ENCODE measurements at regions not wholly inside any gene's neighbourhood (a gene's known extent, or its start where the extent isn't known, plus 50 kb on each side); places are given as distances from the start of the nearest gene placed in this dataset.

DNA sequence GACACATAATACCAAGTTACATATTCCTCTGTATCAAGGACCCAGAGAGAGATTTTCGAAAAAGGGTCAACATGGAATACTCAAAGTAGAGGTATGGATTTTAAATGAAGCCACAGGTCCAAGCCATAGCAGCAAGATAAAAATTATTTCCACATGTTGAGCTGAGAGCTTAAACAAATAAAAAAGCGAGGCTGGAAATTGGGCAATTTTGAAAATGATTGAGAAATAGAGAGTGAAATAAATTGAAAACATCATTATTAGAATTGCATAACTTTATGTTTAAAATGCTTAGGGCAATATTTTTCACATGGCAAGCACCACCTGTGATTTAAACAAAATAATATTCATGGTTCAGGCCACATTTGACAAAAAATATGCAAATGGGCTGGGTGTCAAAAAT, 1251.0 kb upstream of the USP15 start:
- DNase-seq (ENCODE audit: low read depth) = no peak
- H3K4me3 ChIP-seq (ENCODE audit: low read depth, low read length) = no peak overlapping the region
- TF ChIP-seq, protein P1, sequence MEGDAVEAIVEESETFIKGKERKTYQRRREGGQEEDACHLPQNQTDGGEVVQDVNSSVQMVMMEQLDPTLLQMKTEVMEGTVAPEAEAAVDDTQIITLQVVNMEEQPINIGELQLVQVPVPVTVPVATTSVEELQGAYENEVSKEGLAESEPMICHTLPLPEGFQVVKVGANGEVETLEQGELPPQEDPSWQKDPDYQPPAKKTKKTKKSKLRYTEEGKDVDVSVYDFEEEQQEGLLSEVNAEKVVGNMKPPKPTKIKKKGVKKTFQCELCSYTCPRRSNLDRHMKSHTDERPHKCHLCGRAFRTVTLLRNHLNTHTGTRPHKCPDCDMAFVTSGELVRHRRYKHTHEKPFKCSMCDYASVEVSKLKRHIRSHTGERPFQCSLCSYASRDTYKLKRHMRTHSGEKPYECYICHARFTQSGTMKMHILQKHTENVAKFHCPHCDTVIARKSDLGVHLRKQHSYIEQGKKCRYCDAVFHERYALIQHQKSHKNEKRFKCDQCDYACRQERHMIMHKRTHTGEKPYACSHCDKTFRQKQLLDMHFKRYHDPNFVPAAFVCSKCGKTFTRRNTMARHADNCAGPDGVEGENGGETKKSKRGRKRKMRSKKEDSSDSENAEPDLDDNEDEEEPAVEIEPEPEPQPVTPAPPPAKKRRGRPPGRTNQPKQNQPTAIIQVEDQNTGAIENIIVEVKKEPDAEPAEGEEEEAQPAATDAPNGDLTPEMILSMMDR (IDR thresholded peaks at IDR 0.05; ENCODE audit: low read depth, low read length, missing control alignments) = no peak

DNA sequence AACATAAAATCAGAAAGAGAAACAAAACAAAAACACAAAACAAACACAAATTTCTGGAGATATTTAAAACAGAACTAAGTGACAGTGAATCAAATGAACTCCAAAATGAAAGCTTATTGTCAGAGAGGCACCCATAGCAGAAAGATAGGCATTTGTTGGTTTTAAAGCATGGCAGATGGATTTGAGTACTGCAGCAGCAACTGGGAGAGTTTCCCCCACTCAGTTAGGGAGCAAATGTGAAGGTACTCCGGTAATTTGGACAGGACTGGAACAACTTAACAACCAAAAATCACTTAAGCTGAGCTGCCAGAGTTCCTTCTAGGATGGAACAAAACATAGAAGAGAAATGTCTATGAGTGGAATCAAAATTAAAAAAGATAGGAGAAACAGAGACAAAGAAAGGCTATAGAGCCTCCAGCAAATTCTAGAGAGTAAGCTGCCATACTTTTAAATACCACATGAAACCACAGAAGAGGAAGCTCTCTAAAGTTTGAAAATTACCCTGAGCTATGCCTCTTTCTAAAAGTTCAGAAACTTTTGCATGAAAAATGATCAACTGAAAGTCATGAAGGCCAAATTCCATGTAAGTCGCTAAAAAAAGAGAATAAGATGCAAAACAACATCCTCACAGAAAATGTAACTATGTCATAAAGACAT, 1248.3 kb upstream of the USP15 start:
- H3K4me3 ChIP-seq (ENCODE audit: low read depth, low read length) = no peak overlapping the region
- TF ChIP-seq, protein P1 (IDR thresholded peaks at IDR 0.05; ENCODE audit: low read depth, low read length, missing control alignments) = no peak
- no peak for DNase-seq (ENCODE audit: low read depth)

DNA sequence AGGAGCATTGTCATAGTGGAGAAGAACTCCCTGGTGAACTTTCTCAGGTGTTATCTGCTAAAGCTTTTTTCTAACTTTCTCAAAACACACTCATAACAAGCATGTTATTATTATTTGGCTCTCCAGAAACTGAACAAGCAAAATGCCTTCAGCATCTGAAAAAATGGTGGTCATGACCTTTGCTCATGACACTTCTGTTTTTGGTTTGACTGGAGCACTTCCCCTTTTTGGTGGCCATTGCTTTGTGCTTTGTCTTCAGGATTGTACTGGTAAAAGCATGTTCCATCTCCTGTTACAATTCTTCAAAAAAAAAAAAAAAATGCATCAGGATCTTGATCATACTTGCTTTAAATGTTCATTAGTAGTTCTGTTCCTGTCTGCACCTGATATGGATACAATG, 1241.6 kb upstream of the USP15 start:
- no peak for DNase-seq (ENCODE audit: low read depth)

DNA sequence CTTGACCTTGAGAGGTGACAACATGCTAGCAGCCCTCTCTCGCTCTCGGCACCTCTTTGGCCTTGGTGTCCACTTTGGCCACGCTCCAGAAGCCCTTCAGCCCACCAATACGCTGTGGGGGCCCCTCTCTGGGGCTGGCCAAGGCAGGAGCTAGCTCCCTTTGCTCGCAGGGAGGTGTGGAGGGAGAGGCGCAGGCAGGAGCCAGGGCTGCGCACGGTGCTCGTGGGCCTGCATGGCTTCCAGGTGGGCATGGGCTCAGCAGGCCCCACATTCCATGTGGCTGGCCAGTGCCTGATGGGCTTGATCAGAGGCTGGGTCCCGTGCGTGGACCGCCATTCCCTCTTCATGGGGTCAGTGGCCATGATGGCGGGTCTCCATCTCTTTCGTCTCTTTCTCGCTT, 1237.0 kb upstream of the USP15 start:
- TF ChIP-seq, protein P1 (IDR thresholded peaks at IDR 0.05; ENCODE audit: low read depth, low read length, missing control alignments) = no peak
- H3K4me3 ChIP-seq (ENCODE audit: low read depth, low read length) = no peak overlapping the region
- no peak for DNase-seq (ENCODE audit: low read depth)

More for the DNA sequence above, 1241.6 kb upstream of the USP15 start:
- TF ChIP-seq, protein P1 (IDR thresholded peaks at IDR 0.05; ENCODE audit: low read depth, low read length, missing control alignments) = no peak
- no peak overlapping the region for H3K4me3 ChIP-seq (ENCODE audit: low read depth, low read length)

DNA sequence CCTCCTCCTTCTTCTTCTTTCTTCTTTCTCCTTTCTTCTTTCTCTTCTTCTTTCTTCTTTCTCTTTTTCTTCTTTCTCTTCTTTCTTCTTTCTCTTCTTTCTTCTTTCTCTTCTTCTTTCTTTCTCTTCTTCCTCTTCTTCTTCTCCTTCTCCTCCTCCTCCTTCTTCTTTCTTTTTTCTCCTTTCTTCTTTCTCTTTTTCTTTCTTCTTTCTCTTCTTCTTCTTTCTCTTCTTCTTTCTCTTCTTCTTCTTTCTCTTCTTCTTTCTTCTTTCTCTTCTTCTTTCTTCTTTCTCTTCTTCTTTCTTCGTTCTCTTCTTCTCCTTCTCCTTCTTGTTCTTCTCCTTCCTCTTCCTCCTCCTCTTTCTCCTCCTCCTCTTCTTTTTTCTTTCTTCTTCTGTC, 1230.7 kb upstream of the USP15 start:
- TF ChIP-seq, protein P1 (IDR thresholded peaks at IDR 0.05; ENCODE audit: low read depth, low read length, missing control alignments) = no peak
- DNase-seq (ENCODE audit: low read depth) = no peak
- no peak overlapping the region for H3K4me3 ChIP-seq (ENCODE audit: low read depth, low read length)

DNA sequence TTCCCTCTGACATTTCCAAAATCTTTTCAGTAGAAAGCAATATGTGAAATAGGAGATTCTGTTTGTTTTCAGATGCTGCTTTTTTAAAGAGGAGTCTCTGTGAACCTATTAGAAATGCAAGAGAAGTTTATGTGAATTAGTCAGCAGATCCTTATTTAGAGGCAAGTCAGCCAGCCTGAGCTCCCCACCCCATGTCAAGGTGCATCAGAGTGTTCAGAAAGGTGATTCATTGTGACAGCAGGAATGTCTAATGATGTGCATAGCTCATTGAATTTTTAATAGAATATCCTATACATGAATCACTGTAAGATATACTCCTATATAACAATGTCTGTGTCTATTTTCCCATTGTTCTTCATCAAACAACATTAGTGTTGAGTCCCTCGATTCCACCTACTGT, 1222.4 kb upstream of the USP15 start:
- H3K4me3 ChIP-seq (ENCODE audit: low read depth, low read length) = no peak overlapping the region
- TF ChIP-seq, protein P1 (IDR thresholded peaks at IDR 0.05; ENCODE audit: low read depth, low read length, missing control alignments) = no peak
- DNase-seq (ENCODE audit: low read depth) = no peak

DNA sequence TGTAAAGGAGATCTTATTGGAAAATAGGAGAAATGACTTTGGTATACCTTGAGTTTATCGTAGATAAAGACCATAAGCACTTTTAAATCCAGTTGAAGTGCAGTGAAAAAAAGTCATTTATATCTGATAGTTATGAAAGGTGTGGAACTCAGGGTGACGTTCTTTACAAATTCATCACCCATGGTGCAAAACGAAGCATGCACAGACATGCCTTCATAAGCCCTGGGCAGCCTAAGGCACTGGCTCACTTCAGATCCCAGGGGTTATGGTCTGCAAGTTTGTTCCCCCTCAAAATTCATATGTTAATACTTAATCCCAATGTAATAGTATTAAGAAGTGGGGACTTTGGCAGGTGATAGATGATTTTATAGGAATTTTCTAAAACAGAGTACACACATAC, 1216.4 kb upstream of the USP15 start:
- no peak for DNase-seq (ENCODE audit: low read depth)
- H3K4me3 ChIP-seq (ENCODE audit: low read depth, low read length) = no peak overlapping the region
- TF ChIP-seq, protein P1 (IDR thresholded peaks at IDR 0.05; ENCODE audit: low read depth, low read length, missing control alignments) = no peak
